ENCODE measurements at regions not wholly inside any gene's neighbourhood (a gene's known extent, or its start where the extent isn't known, plus 50 kb on each side); places are given as distances from the start of the nearest gene placed in this dataset.

- no peaks in the 10 kb centered on the region for H3F3A ChIP-seq (ENCODE audit: low read depth)
- no peaks in the 10 kb centered on the region for H3K9me2 ChIP-seq (replicated peaks; ENCODE audit: low read depth, low read length)
- H3K9me3 ChIP-seq (ENCODE audit: insufficient read depth, low read depth, low read length) = no peaks in the 10 kb centered on the region
- no peaks in the 10 kb centered on the region for H3K27me3 ChIP-seq (ENCODE audit: insufficient read depth, low read length, poor library complexity, severe bottlenecking)
- no peaks in the 10 kb centered on the region for H3K36me3 ChIP-seq (ENCODE audit: insufficient read depth, low read length)
- H4K20me1 ChIP-seq (ENCODE audit: insufficient read depth, low read length, poor library complexity, severe bottlenecking) = no peaks in the 10 kb centered on the region
- H3K4me2 ChIP-seq (ENCODE audit: low read depth, low read length, poor library complexity, severe bottlenecking) = no peak overlapping the region
- no peak overlapping the region for H2AFZ ChIP-seq (ENCODE audit: low read length)
- TF ChIP-seq CTCF (conservative IDR thresholded peaks at IDR 0.05; ENCODE audit: low read length) (no peak), EZH2phosphoT487 (IDR thresholded peaks at IDR 0.05; ENCODE audit: borderline replicate concordance) (no peak)
- H3K9ac ChIP-seq (ENCODE audit: low read depth, low read length, poor library complexity, severe bottlenecking) = no peak overlapping the region
- no peaks in the 10 kb centered on the region for H3K79me2 ChIP-seq (ENCODE audit: insufficient read depth, low read length)
- no peaks in the 10 kb centered on the region for H3K4me1 ChIP-seq (ENCODE audit: insufficient read depth, low read length, poor library complexity, severe bottlenecking)
- H3K4me3 ChIP-seq (ENCODE audit: low read length, poor library complexity, severe bottlenecking) = no peak overlapping the region
Observed at GRCh38 chr6:131383421-131384411, 189.3 kb upstream of the ARG1 start.

GRCh38 chr6:131387562-131388447, 185.2 kb upstream of the ARG1 start:
- Histone ChIP-seq H3K36me3 (ENCODE audit: insufficient read depth, low read length) (no peaks in the 10 kb centered on the region), H3K9me2 (replicated peaks; ENCODE audit: low read depth, low read length) (no peaks in the 10 kb centered on the region), H3K27me3 (ENCODE audit: insufficient read depth, low read length, poor library complexity, severe bottlenecking) (no peaks in the 10 kb centered on the region), H3K4me1 (ENCODE audit: insufficient read depth, low read length, poor library complexity, severe bottlenecking) (no peaks in the 10 kb centered on the region), H3K9ac (ENCODE audit: low read depth, low read length, poor library complexity, severe bottlenecking) (no peak overlapping the region), H4K20me1 (ENCODE audit: insufficient read depth, low read length, poor library complexity, severe bottlenecking) (no peaks in the 10 kb centered on the region), H3F3A (ENCODE audit: low read depth) (no peaks in the 10 kb centered on the region), H2AFZ (ENCODE audit: low read length) (no peak overlapping the region), H3K4me3 (ENCODE audit: low read length, poor library complexity, severe bottlenecking) (no peak overlapping the region), H3K9me3 (ENCODE audit: insufficient read depth, low read depth, low read length) (no peaks in the 10 kb centered on the region), H3K4me2 (ENCODE audit: low read depth, low read length, poor library complexity, severe bottlenecking) (no peak overlapping the region), H3K79me2 (ENCODE audit: insufficient read depth, low read length) (no peaks in the 10 kb centered on the region)
- no peak for TF ChIP-seq EZH2phosphoT487 (IDR thresholded peaks at IDR 0.05; ENCODE audit: borderline replicate concordance)
- no peak for TF ChIP-seq CTCF (conservative IDR thresholded peaks at IDR 0.05; ENCODE audit: low read length)

GRCh38 chr6:131390322-131390721, 182.7 kb upstream of the ARG1 start:
- Histone ChIP-seq H3K79me2 (ENCODE audit: insufficient read depth, low read length) (no peaks in the 10 kb centered on the region), H3K4me3 (ENCODE audit: low read length, poor library complexity, severe bottlenecking) (no peak overlapping the region), H3K4me1 (ENCODE audit: insufficient read depth, low read length, poor library complexity, severe bottlenecking) (peaks cover 3% of the 10 kb centered on the region), H3K4me2 (ENCODE audit: low read depth, low read length, poor library complexity, severe bottlenecking) (no peak overlapping the region), H3K36me3 (ENCODE audit: insufficient read depth, low read length) (no peaks in the 10 kb centered on the region), H3K9ac (ENCODE audit: low read depth, low read length, poor library complexity, severe bottlenecking) (no peak overlapping the region), H2AFZ (ENCODE audit: low read length) (no peak overlapping the region), H3K9me3 (ENCODE audit: insufficient read depth, low read depth, low read length) (no peaks in the 10 kb centered on the region), H3F3A (ENCODE audit: low read depth) (no peaks in the 10 kb centered on the region; the same call in 1 of the 2 replicates), H4K20me1 (ENCODE audit: insufficient read depth, low read length, poor library complexity, severe bottlenecking) (no peaks in the 10 kb centered on the region), H3K27me3 (ENCODE audit: insufficient read depth, low read length, poor library complexity, severe bottlenecking) (no peaks in the 10 kb centered on the region), H3K9me2 (replicated peaks; ENCODE audit: low read depth, low read length) (no peaks in the 10 kb centered on the region)
- no peak for TF ChIP-seq EZH2phosphoT487 (IDR thresholded peaks at IDR 0.05; ENCODE audit: borderline replicate concordance)
- TF ChIP-seq CTCF (conservative IDR thresholded peaks at IDR 0.05; ENCODE audit: low read length) = no peak

Measured in Loucy (cell line).